ENCODE measurements at regions not wholly inside any gene's neighbourhood (a gene's known extent, or its start where the extent isn't known, plus 50 kb on each side); places are given as distances from the start of the nearest gene placed in this dataset.

- Mint-ChIP-seq H3K27ac (no peak overlapping the region), H3K27me3 (peaks cover 26% of the 10 kb centered on the region), H3K4me3 (no peak overlapping the region), H3K9me3 (no peaks in the 10 kb centered on the region), H3K4me1 (no peaks in the 10 kb centered on the region)
- no peak for DNase-seq
- no peak for ATAC-seq
Measured at GRCh38 chr1:201589186-201589585, 50.3 kb downstream of the NAV1 start.

DNA sequence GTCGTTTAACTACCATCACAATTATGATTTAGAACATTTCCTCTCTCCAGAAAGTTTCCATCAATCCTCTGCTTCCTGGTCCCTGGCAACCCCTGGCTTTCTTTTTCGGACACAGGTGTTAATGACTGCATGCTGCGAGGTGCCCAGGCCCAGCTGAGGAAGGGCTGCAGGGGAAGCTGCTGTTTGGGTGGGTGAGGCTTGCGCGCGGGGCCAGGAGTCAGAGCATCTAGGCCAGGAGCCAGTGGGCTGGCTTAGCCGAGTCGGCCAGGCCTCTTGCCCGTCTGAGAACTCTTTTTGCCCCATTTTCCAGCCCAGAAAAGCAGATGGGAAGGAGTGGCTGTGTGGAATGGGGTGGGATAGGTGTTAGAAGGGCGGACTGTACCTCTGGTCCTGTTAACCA is 51.5 kb downstream of the NAV1 start:
- Mint-ChIP-seq H3K27ac (peak overlapping the region; percentile 16 to 37), H3K9me3 (no peaks in the 10 kb centered on the region), H3K4me1 (no peaks in the 10 kb centered on the region), H3K27me3 (peaks cover 15% of the 10 kb centered on the region), H3K4me3 (no peak overlapping the region)
- ATAC-seq (no peak), DNase-seq (no peak)

DNA sequence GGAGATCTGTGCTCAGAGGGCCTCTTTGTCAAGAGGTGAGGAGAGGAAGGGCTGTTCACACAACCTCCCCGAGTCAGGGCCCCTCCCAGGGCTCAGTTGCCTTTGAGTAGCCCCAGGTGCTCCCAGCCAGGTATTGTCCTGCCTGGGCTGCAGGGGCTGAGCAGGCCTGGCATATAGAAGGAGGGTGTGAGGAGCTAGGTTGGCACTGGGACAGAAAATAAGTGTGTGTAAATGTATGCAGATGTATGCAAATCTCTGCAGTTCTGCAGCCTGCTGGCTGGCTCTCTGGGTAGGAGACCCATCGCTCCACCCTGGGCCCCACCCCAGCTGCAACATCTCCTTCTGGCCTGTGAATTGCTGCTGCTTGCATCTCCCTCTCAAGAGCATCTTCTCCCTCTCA is 52.4 kb downstream of the NAV1 start:
- H3K27me3 Mint-ChIP-seq = peaks cover 7% of the 10 kb centered on the region
- DNase-seq (no peak), ATAC-seq (no peak)
- H3K9me3 Mint-ChIP-seq = no peaks in the 10 kb centered on the region
- no peak overlapping the region for H3K4me3 Mint-ChIP-seq
- no peak overlapping the region for H3K27ac Mint-ChIP-seq
- H3K4me1 Mint-ChIP-seq = no peaks in the 10 kb centered on the region

DNA sequence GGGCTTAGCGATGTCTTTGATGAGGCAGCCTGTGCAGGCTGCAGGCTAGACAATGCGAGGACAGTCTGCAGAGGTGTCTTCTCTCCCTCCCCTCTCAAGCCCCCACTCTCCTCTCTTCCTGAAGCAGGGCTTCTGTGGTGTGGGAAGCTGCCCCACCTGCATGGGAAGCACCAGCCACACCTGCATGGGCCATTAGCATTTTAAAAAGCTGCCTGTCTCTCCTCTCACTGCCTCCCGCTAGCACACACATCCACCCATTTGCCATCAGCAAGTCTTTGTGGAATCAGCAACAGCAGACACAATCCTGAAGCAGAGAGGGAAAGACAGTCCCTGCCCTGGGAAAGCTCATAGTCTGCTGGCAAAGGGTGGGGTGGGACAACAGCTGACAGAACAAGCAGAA is 53.1 kb downstream of the NAV1 start:
- Mint-ChIP-seq H3K4me1 (no peaks in the 10 kb centered on the region), H3K4me3 (no peak overlapping the region), H3K27me3 (peaks cover under 1% of the 10 kb centered on the region), H3K27ac (no peak overlapping the region), H3K9me3 (no peaks in the 10 kb centered on the region)
- ATAC-seq = no peak
- DNase-seq = no peak

GRCh38 chr1:201593200-201593921 is 54.4 kb downstream of the NAV1 start:
- H3K27ac Mint-ChIP-seq = peak overlapping the region in 1 of 2 donors; percentile 2
- DNase-seq (no peak), ATAC-seq (no peak)
- no peaks in the 10 kb centered on the region for H3K4me1 Mint-ChIP-seq
- H3K27me3 Mint-ChIP-seq = no peaks in the 10 kb centered on the region
- H3K4me3 Mint-ChIP-seq = no peak overlapping the region
- no peaks in the 10 kb centered on the region for H3K9me3 Mint-ChIP-seq

DNA sequence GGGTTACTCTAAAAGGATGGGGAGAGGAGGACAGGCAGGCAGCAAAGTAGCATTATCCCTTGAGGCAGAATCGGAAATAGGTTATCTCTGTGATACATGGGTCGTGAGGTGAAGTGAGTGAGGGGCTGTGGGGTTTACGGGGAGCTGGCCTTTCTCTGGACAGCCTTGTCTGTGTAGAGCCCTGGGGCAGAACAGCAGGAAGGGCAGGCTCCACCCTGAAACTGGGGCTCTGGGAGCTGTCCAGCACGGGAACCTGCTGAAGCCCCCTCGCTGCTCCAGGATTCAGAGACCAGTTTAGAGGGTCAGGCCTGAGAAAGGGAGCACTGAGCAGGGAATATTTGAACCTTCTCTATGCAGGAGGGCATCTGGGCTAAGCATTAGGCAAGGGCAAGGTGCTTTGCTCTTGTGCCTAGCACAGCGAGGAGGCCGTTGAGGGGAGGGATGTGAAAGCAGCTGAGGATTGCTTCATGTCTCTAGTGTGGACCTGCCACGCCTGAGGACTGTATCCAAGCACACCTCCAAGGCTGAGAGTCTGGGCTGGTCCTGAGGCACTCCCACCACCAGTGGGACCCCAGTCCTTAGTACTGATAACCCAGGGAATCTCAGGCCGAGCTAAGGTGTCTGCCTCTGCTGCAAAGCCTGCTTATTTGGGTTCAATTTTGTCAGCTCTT is 55.8 kb downstream of the NAV1 start:
- Mint-ChIP-seq H3K27ac (no peak overlapping the region), H3K4me1 (no peaks in the 10 kb centered on the region), H3K9me3 (no peaks in the 10 kb centered on the region), H3K27me3 (no peaks in the 10 kb centered on the region), H3K4me3 (no peak overlapping the region)
- DNase-seq (no peak), ATAC-seq (no peak)

GRCh38 chr1:201595381-201595780 is 56.5 kb downstream of the NAV1 start:
- Mint-ChIP-seq H3K4me3 (no peak overlapping the region), H3K27me3 (no peaks in the 10 kb centered on the region), H3K9me3 (no peaks in the 10 kb centered on the region), H3K27ac (no peak overlapping the region), H3K4me1 (no peaks in the 10 kb centered on the region)
- ATAC-seq (no peak), DNase-seq (no peak)

GRCh38 chr1:201596101-201596868 is 57.4 kb downstream of the NAV1 start:
- Mint-ChIP-seq H3K27me3 (no peaks in the 10 kb centered on the region), H3K4me1 (no peaks in the 10 kb centered on the region), H3K9me3 (no peaks in the 10 kb centered on the region), H3K27ac (no peak overlapping the region), H3K4me3 (no peak overlapping the region)
- ATAC-seq (no peak), DNase-seq (no peak)

- no peak overlapping the region for H3K27ac Mint-ChIP-seq
- ATAC-seq (no peak), DNase-seq (no peak)
- no peaks in the 10 kb centered on the region for H3K27me3 Mint-ChIP-seq
- H3K4me3 Mint-ChIP-seq = no peak overlapping the region
- H3K4me1 Mint-ChIP-seq = no peaks in the 10 kb centered on the region
- no peaks in the 10 kb centered on the region for H3K9me3 Mint-ChIP-seq
Measured at GRCh38 chr1:201597551-201598230, 58.8 kb downstream of the NAV1 start.

- H3K27ac Mint-ChIP-seq = no peak overlapping the region
Measured at GRCh38 chr1:201598396-201598795, 59.5 kb downstream of the NAV1 start.

GRCh38 chr1:201598973-201599372 is 60.0 kb downstream of the NAV1 start:
- ATAC-seq = no peak
- Mint-ChIP-seq H3K27me3 (no peaks in the 10 kb centered on the region), H3K27ac (no peak overlapping the region), H3K9me3 (no peaks in the 10 kb centered on the region), H3K4me1 (no peaks in the 10 kb centered on the region), H3K4me3 (no peak overlapping the region)
- DNase-seq = no peak

More at GRCh38 chr1:201598396-201598795, 59.5 kb downstream of the NAV1 start:
- Mint-ChIP-seq H3K27me3 (no peaks in the 10 kb centered on the region), H3K9me3 (no peaks in the 10 kb centered on the region), H3K4me1 (no peaks in the 10 kb centered on the region), H3K4me3 (no peak overlapping the region)
- DNase-seq = no peak
- no peak for ATAC-seq

DNA sequence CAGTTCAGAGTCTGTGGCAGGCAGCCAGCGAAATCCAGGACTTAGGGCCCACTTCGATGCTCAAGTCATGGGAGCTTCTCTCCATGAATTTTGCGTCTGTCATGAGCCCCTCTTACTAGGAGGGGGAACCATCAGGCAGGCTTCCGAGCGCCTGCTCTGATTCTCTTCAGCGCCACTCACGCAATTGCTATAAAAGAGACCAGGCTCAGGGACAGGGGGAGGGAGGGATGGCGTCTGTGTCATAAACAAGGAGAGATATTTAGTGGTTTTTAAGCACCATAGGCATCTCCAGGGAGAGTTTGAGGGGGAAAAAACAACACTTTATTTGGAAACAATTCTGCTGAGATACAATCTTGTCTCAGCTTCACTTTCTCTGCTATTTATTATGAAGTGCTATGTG is 60.6 kb downstream of the NAV1 start:
- Mint-ChIP-seq H3K4me1 (no peaks in the 10 kb centered on the region), H3K27ac (no peak overlapping the region), H3K4me3 (no peak overlapping the region), H3K9me3 (no peaks in the 10 kb centered on the region), H3K27me3 (no peaks in the 10 kb centered on the region)
- no peak for DNase-seq
- ATAC-seq = no peak

- no peak overlapping the region for H3K4me3 Mint-ChIP-seq
- no peaks in the 10 kb centered on the region for H3K4me1 Mint-ChIP-seq
- no peak for DNase-seq
- no peak for ATAC-seq
- H3K27ac Mint-ChIP-seq = no peak overlapping the region
- H3K27me3 Mint-ChIP-seq = no peaks in the 10 kb centered on the region
- H3K9me3 Mint-ChIP-seq = no peaks in the 10 kb centered on the region
Measured at GRCh38 chr1:201602413-201603265, 63.7 kb downstream of the NAV1 start.

DNA sequence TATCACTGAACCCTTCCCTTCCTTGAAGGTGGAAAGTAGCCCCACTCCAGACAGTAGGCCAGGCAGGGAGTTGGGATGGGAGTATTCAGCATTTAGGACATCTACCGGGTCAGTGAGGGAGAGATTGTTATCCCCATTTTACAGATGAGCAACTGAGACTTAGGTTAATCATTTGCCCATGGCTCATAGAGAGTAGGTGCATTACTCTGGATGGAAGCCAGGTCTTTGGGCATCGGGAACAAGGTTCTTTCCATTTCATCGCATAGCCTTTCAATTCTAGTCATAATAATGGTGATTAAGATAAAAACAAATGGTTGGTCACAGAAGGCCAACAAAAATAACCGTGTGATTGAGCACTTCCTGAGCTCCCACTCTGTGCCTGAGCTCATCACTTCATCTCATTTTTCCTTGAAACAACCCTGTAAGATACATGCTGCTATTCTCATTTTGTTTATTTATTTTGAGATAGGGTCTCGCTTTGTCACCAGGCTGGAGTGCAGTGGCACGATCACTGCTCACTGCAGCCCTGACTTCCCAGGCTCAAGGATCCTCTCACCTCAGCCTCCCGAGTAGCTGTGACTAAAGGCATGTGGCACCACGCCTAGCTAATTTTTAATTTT is 64.8 kb downstream of the NAV1 start:
- no peaks in the 10 kb centered on the region for H3K4me1 Mint-ChIP-seq
- DNase-seq (no peak), ATAC-seq (no peak)
- no peaks in the 10 kb centered on the region for H3K9me3 Mint-ChIP-seq
- H3K27ac Mint-ChIP-seq = no peak overlapping the region
- H3K4me3 Mint-ChIP-seq = no peak overlapping the region
- H3K27me3 Mint-ChIP-seq = no peaks in the 10 kb centered on the region
